Lower leg skin (tissue), 4 donors: ENCODE measurements at regions not wholly inside any gene's neighbourhood (a gene's known extent, or its start where the extent isn't known, plus 50 kb on each side); places are given as distances from the start of the nearest gene placed in this dataset.

Experiments
- DNase-seq, 2 donors: peaks; one replicate each; pipeline ENCODE4 v3.0.0-alpha.2; 2019; ENCODE audit warnings: low spot score in 2 of 2
- H3K4me3 ChIP-seq: fragments of 200-600 bp; sonication (generic); 2 replicates; pipeline ENCODE4 v1.5.1; 2017; ENCODE audit warnings: mild to moderate bottlenecking, low read depth; ENCODE audit not compliant: poor library complexity, severe bottlenecking
- POLR2A ChIP-seq, 2 donors: fragments of 450-650 bp; IDR thresholded peaks; one replicate each; pipeline ENCODE4 v1.6.1; 2016 to 2017; ENCODE audit warnings: antibody characterized with exemption in 2 of 2, mild to moderate bottlenecking in 1 of 2, moderate library complexity in 1 of 2
- WGBS, 2 donors: methylation state at CpG; one replicate each; pipeline ENCODE4 v1.1.5; 2018; 5-methylcytosine and 5-hydroxymethylcytosine counted together
- intact Hi-C: fragments of 100-400 bp; cut with DNase I; formaldehyde crosslinking; loops from one replicate; pipeline ENCODE4 v1.15.0; 2023; ENCODE audit warnings: low total_unique reads
- TF ChIP-seq, protein P1 (sequence below), 3 donors: fragments of 450-650 bp; IDR thresholded peaks; one replicate each; pipeline ENCODE4 v1.5.1; 2016; ENCODE audit warnings: antibody characterized with exemption in 3 of 3, mild to moderate bottlenecking in 3 of 3, moderate library complexity in 2 of 3

- H3K4me3 ChIP-seq = no peak overlapping the region
- intact Hi-C loops = loop anchor here (2.0 kb wide), 1 partner anchor 37 kb away; no protein-coding TSS in a partner anchor
- no peak for TF ChIP-seq POLR2A (IDR thresholded peaks at IDR 0.05)
- TF ChIP-seq, protein P1, sequence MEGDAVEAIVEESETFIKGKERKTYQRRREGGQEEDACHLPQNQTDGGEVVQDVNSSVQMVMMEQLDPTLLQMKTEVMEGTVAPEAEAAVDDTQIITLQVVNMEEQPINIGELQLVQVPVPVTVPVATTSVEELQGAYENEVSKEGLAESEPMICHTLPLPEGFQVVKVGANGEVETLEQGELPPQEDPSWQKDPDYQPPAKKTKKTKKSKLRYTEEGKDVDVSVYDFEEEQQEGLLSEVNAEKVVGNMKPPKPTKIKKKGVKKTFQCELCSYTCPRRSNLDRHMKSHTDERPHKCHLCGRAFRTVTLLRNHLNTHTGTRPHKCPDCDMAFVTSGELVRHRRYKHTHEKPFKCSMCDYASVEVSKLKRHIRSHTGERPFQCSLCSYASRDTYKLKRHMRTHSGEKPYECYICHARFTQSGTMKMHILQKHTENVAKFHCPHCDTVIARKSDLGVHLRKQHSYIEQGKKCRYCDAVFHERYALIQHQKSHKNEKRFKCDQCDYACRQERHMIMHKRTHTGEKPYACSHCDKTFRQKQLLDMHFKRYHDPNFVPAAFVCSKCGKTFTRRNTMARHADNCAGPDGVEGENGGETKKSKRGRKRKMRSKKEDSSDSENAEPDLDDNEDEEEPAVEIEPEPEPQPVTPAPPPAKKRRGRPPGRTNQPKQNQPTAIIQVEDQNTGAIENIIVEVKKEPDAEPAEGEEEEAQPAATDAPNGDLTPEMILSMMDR (IDR thresholded peaks at IDR 0.05) = no peak
- no peak for DNase-seq
Observed at GRCh38 chr4:64715741-64716140, 306.5 kb upstream of the TECRL start.

DNA sequence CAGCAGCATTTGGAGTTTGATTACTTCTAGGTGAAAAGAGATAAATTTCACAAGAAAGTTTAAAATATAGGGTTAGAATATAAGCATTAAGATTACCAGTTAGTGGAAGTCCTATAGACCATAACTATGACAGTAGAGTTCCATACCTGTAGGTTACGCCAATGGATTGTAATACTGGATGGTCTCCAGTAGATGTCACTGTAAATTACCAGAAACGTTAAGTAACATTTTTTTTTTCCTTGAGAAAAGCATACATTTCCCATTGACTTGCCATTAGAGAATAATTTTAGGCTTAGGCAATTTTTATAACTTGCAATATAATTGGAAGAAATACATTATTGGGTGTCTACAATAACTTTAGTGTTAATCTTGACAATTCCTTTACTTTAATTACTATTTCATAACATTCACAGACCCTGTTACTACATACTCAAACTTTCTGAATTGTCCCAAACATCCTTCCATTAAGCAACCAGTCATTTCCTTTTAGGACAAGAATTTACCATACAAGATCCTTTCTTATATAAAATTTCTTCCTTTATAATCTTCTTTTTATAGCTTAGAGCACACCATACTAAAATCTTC lies 304.1 kb upstream of the TECRL start:
- intact Hi-C loops = no loop called here
- TF ChIP-seq POLR2A (IDR thresholded peaks at IDR 0.05) = no peak
- TF ChIP-seq, protein P1 (IDR thresholded peaks at IDR 0.05) = no peak
- DNase-seq = no peak
- 0 to 10% methylated on average over 2 of the region's 2 CpGs for WGBS, 2 donors
- no peak overlapping the region for H3K4me3 ChIP-seq

DNA sequence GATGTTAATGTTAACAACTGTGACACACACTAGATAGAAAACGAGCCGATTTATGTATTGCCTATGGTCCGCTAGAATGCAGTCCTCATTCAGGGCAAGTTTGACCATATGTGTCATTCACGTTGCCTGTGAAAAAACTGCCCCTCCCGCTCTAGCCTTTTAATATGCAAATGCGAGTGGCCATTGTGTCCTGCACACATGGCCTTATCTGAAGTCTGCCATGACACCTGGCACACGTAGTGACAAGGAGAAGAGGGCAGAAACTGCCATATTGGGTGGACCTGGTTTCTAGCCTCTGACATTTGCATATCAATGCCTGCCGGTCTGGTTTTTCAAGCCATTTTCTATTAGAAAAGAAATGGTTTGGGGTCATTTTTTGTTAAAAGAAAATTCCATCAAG lies 303.3 kb upstream of the TECRL start:
- WGBS, 2 donors = 69 to 72% methylated on average over 8 of the region's 8 CpGs
- H3K4me3 ChIP-seq = no peak overlapping the region
- no peak for TF ChIP-seq POLR2A (IDR thresholded peaks at IDR 0.05)
- TF ChIP-seq, protein P1 (IDR thresholded peaks at IDR 0.05) = no peak
- DNase-seq = no peak
- intact Hi-C loops = no loop called here

DNA sequence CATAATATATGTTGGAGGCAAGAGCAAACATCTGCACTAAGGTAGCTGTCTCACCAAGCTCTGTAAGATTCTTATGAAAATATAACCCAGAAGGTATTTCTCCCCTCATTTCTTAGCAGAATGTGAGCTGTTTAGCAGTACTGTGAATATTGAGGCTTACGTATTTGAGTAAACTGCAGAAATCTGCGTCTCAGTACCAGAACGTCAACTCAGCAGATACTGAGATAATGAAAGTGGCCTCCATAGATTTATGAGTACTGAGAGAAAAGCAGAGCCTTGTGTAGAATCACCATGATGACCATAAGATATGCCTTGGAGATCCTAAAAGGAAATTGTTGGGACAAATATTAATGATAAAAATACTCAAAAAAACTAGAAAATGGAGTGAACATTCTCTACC lies 296.7 kb upstream of the TECRL start:
- TF ChIP-seq POLR2A (IDR thresholded peaks at IDR 0.05) = no peak
- TF ChIP-seq, protein P1 (IDR thresholded peaks at IDR 0.05) = no peak
- intact Hi-C loops = no loop called here
- no peak for DNase-seq
- no peak overlapping the region for H3K4me3 ChIP-seq
- 91 to 94% methylated on average over 3 of the region's 3 CpGs for WGBS, 2 donors

DNA sequence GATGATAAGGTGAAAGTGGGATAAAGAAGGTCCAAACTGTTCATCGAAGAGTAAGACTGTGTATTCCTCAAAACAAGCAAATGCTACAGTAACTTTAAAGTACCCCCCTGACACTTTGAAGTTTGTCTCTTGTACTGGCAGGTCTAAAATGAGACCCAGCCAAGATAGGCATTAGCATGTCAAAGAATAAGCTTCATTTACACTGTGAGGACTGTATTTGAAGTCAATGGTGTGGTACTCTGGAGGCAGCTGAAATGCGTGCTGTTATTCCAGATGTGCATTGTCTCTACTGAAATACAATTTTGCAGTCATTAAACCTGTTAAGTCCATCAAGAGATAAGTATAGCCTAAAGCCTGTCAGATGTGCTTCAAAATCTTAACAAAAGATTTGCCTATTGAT lies 288.9 kb upstream of the TECRL start:
- intact Hi-C loops = no loop called here
- no peak overlapping the region for H3K4me3 ChIP-seq
- TF ChIP-seq POLR2A (IDR thresholded peaks at IDR 0.05) = no peak
- TF ChIP-seq, protein P1 (IDR thresholded peaks at IDR 0.05) = no peak
- DNase-seq = no peak
- WGBS, 2 donors = 48 to 57% methylated on average over 2 of the region's 2 CpGs

DNA sequence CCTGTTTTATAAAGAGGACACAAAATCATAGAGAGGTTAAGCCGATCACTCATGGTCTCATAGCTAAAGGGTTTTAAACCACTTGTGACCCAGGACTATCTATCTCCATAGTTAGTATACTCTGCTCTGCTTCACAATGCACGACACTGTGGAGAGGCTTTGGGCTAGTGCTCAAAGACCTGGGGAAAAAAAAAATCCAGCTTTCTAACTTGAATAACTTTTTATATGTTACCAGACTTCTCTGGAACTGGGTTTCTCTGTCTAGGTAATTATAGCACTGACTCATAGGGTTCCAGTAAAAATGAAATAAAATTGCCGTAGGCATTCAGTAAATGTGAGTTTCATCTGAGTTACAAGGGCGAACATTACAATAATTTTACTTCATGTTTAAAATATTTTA lies 273.7 kb upstream of the TECRL start:
- H3K4me3 ChIP-seq = no peak overlapping the region
- WGBS, 2 donors = 60 to 73% methylated on average over 4 of the region's 4 CpGs
- no peak for DNase-seq
- intact Hi-C loops = no loop called here
- TF ChIP-seq POLR2A (IDR thresholded peaks at IDR 0.05) = no peak
- TF ChIP-seq, protein P1 (IDR thresholded peaks at IDR 0.05) = no peak
